Left colon (tissue), 2 donors: ENCODE measurements at regions not wholly inside any gene's neighbourhood (a gene's known extent, or its start where the extent isn't known, plus 50 kb on each side); places are given as distances from the start of the nearest gene placed in this dataset.

Experiments
- ATAC-seq: fragments of 200-7000 bp; cut with Tn5 transposase; one replicate; pipeline ENCODE4 v1.9.1; 2020; ENCODE audit warnings: mild to moderate bottlenecking, moderate library complexity
- DNase-seq, 2 donors: peaks; one replicate each; pipeline ENCODE4 v3.0.0-alpha.2; 2020
- intact Hi-C, 2 donors: fragments of 100-400 bp; cut with DNase I in 1 of 2; cut with micrococcal nuclease in 1 of 2; formaldehyde crosslinking; loops; one replicate each; pipeline versions ENCODE4 v1.11.2 to v1.14.0; 2022; cut with DNase I, micrococcal nuclease
- donor health status: DM: no; HTN: no; CAD: no.
- donor health status: DM: yes; HTN: yes; CAD: no.

DNA sequence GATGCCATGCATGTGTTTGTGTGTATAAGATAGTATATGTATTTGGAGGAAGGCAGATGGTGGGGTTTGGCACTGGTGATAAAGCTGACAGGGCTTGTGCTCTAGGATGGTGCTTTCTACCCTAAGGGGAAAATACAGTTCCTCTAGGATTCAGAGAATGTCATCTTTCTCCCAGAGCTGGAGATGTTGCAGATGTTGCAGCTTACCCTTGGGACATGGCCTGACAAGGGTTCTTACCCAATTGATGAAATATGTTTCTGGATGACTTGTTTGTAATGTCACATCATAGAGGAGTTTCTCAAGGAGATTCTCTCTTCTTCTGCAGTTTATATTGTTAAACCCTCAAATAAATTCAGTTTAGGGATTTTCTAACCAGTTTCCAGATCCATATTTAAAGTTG lies 52.5 kb upstream of the PITX2 start:
- intact Hi-C loops: no loop called here
- no peak for ATAC-seq
- DNase-seq: no peak

GRCh38 chr4:110676241-110676640 lies 53.4 kb upstream of the PITX2 start:
- no peak for ATAC-seq
- DNase-seq: no peak
- intact Hi-C loops: no loop called here

DNA sequence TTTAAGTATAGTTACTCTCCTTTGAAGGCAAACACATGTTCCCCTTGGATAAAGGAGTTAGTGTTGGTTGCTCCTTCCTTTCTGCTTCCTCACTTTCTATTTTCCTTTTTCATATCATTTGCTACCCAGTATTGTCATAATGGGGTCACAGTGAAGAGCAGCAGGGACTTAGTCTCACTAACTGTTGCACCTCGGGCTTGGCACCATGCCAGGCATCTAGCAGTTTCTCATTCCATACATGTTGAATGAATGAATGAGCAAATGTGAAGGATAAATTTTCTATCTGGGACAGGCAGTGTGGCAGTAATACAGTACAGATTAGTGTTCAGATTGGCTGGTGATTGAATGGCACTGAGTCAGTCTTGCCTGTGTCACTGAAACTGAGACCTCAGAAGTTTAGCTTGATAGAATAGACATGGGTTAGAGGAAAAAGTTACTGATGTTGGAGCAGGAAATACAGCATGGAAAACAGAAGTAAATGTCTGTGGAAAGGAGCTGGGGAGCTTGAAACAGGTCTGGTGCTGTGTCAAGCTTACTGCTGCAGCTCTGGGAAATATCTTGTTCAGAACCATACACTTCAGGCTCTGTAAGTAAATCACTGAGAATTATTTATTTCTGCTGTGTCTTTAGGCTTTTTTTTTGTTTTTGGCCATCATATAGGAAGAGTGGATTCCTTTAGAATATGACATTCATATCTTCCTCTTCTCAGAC lies 55.8 kb upstream of the PITX2 start:
- intact Hi-C loops: no loop called here

GRCh38 chr4:110680265-110680664 lies 57.4 kb upstream of the PITX2 start:
- no peak for ATAC-seq
- intact Hi-C loops: no loop called here
- DNase-seq: no peak

More for the DNA sequence above, 55.8 kb upstream of the PITX2 start:
- ATAC-seq: no peak
- DNase-seq: no peak

GRCh38 chr4:110681381-110681780 lies 58.5 kb upstream of the PITX2 start:
- no peak for DNase-seq
- no peak for ATAC-seq
- intact Hi-C loops: no loop called here

GRCh38 chr4:110682311-110682710 lies 59.4 kb upstream of the PITX2 start:
- intact Hi-C loops: no loop called here
- DNase-seq (no peak), ATAC-seq (no peak)

- intact Hi-C loops: no loop called here
- DNase-seq: no peak
- ATAC-seq: no peak
These were observed 60.7 kb upstream of the PITX2 start for GRCh38 chr4:110683601-110684000.

DNA sequence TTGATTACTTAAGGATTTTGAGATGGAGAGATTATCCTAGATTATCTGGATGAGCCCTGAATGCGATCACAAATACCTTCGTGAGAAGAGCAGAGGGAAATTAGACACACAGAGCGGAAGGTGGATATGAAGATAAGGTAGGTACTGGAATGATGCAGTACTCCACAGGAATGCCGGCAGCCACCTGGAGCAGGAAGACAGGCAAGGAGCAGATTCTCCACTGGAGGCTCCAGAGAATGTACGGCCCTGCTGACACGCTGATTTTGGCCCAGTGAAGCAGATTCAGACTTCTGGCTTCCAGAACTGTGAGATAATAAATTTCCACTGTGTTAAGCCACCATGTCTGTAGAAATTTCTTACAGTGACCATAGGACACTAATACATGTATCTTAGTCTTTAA lies 79.4 kb upstream of the PITX2 start:
- no peak for ATAC-seq
- no peak for DNase-seq
- intact Hi-C loops: no loop called here

DNA sequence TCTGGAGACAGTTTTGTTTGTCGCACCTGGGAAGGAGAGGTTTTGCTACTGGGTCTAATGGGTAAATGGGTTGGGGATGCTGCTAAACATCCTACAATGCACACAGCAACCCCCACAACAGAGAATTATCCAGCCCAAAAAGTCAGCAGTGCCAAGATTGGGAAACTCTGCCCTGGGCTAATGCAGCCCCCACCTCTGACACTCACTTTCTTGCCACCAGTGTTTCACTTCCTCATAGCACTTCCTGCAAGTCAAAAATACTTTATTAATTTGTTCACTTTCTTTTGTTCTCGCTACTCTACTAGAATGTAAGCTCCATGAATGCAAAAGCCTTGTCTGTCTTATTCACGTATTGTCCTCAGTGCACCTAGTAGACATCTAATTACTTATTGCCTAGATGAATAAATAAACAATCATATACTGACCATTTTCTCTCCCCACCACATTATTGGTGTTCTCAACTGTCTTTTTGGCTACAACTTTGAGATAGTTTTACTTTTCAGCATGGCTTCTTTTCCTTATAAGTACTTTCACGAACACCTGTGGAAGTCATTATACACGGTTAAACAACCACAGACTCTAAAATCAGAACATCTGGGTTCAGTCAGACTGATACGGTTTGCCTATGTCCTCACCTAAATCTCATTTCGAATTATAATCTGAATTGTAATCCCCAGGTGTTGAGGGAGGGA lies 82.0 kb upstream of the PITX2 start:
- DNase-seq (no peak), ATAC-seq (no peak)
- intact Hi-C loops: no loop called here

- intact Hi-C loops: no loop called here
- no peak for DNase-seq
- ATAC-seq: no peak
These were observed 82.5 kb upstream of the PITX2 start for GRCh38 chr4:110705440-110705782.

- intact Hi-C loops: no loop called here
These were observed 87.2 kb upstream of the PITX2 start for GRCh38 chr4:110710070-110710469.

DNA sequence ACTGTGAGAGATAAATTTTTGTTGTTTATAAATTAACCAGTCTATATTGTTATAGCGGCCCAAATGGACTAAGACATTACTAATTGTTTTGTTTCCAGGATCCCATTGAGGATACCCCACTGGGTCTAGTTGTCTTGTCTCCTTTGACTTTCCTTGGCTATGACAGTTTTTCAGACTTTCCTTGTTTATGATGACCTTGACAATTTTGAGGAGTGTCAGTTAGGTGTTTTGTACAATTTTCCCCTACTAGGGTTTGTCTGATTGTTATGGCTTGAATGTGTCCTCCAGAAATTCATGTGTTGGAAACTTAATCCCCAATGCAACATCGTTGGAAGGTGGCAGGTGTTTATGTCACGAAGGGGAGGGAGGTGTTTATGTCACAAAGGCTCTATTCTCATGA lies 89.6 kb upstream of the PITX2 start:
- ATAC-seq (no peak), DNase-seq (no peak)
- intact Hi-C loops: no loop called here

More at GRCh38 chr4:110710070-110710469, 87.2 kb upstream of the PITX2 start:
- DNase-seq (no peak), ATAC-seq (no peak)

GRCh38 chr4:110730318-110730717 lies 107.4 kb upstream of the PITX2 start:
- intact Hi-C loops: no loop called here
- no peak for DNase-seq

DNA sequence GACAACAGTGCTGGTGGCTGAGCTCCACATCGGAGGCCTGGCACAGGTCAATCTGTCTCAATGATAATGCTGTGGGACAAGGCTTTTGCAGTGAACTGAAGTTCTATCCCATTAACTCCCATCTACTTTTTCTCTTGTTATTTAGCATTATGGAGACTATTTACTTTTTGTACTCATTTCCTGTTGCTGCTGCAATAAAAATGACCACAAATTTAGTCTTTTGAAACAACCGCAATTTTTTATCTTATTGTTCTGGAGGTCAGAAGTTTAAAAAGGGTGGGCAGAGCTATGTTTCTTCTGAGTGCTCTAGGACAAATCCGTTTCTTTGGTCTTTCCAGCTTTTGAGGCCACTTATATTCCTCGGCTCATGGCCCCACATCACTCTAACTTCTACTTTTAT lies 111.0 kb upstream of the PITX2 start:
- intact Hi-C loops: no loop called here
- ATAC-seq: no peak
- DNase-seq: no peak

More at GRCh38 chr4:110730318-110730717, 107.4 kb upstream of the PITX2 start:
- no peak for ATAC-seq

DNA sequence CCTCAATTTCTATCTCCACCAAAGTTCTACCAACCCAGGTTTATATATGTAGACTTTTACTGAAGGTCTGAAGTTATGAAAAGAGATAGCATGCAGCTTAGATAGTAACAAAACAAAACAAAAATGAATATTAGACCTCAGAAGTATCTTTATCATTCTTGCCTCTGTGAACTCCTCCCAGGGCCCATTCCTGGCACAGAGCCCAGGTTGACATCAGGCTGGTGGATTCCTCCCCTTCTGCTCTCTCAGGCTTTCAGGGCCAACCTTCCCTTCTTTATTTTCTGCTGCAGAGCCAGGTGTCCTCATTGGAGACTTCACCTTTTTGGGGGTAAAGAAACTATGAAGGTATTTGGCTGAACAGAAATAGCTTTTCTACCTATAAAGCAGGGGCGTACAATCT lies 112.8 kb upstream of the PITX2 start:
- intact Hi-C loops: no loop called here
- ATAC-seq: no peak
- peak in 1 of 2 donors; percentile 3 for DNase-seq

GRCh38 chr4:110737931-110738330 lies 115.1 kb upstream of the PITX2 start:
- no peak for DNase-seq
- ATAC-seq: no peak
- intact Hi-C loops: no loop called here

GRCh38 chr4:110742143-110742542 lies 119.3 kb upstream of the PITX2 start:
- intact Hi-C loops: no loop called here
- DNase-seq (no peak), ATAC-seq (no peak)

DNA sequence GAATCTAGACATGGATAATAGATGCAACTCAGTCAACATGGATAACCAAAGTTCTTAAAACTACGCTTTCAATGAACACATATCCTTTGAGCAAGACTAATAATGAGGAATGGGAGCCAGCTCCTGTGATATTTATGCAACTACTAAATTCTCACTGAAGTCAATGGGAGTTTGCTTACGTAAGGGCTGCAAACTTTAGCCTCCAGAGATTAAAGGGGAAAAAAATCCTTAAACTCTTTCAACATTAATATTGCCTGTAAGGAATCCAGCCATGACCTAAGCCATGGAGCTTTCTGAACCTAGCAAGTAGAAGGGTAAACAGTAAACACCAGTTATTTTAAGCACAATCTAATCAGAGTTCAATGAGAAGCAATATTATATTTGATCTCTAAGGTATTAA lies 125.2 kb upstream of the PITX2 start:
- DNase-seq (no peak), ATAC-seq (no peak)
- intact Hi-C loops: no loop called here

- no peak for ATAC-seq
- intact Hi-C loops: no loop called here
- no peak for DNase-seq
These were observed 128.3 kb upstream of the PITX2 start for GRCh38 chr4:110751183-110751582.

DNA sequence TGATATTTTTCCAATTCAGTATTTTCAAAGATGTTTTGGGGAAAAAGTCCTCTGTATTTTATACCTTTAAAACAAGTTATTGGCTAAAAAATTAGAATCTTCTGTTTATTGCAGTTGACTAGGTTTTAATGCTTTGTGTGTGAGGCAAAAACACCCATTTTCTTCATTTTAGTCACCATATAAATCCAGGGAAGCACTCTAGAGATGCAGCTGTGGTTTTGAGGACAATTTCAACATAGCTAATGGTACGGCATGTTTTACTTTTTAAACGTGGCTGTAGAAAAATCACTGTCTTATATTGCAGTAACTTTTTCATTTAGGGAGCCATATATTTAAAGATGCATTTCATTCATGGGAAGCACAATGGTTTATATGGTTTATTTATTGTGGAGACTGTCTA lies 129.1 kb upstream of the PITX2 start:
- no peak for DNase-seq
- intact Hi-C loops: no loop called here
- no peak for ATAC-seq

DNA sequence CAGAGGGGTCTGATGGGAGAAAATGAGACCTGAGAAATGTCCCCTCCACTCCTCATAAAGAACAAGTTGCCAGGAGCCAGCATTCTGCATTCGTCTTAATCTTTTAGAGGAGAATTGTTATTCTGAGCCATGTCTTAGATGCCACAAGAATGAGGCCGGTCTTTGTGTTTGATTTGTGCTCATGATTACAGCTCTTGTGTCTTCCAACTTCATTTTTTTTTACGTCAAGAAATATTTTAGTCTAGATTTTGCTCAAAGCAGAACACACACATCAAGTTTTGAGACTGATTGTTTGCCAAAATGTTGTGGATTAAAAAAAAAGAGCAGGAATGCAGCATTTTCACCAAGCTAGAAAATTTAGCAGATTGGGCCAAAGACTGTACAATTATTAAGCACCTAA lies 130.6 kb upstream of the PITX2 start:
- intact Hi-C loops: no loop called here
- no peak for ATAC-seq
- DNase-seq: no peak
